SHP77 (cell line): ENCODE measurements at regions not wholly inside any gene's neighbourhood (a gene's known extent, or its start where the extent isn't known, plus 50 kb on each side); places are given as distances from the start of the nearest gene placed in this dataset.

Experiments
- DNase-seq, 2 experiments: peaks; one replicate each; lab custom pipeline; 2025; lab: John Stamatoyannopoulos, UW

GRCh38 chr15:93164409-93164808 is 75.4 kb upstream of the RGMA start:
- DNase-seq = no peak

DNA sequence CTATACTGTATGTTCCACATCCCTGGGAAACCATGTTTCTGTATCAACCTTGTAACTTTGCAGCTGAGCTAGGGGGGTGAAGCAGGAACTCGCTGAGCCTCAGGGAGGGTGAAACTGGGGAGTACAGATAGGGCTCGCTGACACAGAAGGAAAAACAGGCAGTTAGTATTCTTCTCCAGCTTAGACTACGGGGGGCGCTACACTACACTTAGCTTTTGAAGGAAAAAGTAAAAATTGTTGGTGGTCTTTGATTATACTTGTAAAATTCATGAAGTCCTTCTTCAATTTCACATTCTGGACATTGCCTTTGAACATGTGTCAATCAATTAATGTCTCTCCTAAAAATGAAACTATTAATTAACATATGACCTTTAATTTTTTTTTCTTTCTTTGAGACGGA is 73.5 kb upstream of the RGMA start:
- DNase-seq = no peak

DNA sequence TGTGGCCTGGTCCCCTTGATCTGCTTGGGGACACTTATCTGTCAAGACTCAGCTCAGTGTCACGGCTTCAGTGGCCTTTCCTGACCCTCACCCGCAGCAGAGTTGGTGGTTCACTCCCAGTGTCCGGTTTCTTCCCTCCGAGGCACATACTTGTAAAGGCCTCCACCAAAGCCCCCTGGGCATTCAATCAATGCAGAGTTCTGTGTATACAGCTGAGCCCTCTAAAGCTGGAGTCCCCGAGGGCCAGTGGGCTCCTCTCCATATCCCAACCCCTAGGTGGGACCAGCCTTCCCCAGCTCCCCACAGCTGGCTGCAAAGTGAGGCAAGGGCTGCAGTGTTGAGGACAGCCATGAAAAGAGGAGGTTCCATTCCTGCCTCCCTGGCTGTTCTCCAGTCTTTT is 70.9 kb upstream of the RGMA start:
- DNase-seq = no peak

DNA sequence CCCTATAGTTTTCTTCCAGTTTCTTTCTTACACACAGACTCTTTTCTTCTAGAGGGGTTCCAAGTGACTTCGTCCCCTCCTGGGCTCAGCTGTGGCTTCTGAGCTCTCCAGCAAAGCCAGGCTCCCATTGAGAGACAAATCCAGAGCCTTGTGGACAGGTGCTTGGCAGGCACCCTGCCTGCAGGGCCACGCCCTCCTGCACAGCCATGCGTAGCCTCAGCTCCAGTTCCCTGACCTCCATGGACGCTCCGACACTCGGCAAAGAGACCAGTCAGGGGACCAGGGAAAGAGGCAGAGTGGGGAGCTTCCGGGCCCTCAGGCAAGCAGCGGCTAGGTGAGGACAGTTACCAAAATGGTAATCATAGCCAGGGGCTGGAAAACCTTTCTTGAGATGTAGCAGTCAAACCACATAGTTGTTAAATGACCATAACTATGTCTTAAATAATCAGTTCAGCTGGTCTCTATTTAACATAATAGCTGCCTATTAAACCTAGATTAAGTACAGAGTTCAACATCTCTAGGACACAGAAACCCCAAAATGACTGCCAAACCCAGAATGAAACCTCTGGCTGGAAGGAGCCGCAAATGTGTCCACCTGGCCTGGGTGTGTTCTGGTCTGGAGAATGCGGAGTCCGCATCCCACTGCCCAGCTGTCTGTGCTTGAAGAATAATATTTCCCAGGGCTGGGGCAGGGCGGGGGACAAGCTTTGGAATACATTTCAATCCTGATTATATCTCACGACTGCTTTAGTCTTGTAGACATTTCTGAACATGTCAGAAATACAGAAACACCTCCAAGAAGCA is 69.3 kb upstream of the RGMA start:
- DNase-seq = no peak

DNA sequence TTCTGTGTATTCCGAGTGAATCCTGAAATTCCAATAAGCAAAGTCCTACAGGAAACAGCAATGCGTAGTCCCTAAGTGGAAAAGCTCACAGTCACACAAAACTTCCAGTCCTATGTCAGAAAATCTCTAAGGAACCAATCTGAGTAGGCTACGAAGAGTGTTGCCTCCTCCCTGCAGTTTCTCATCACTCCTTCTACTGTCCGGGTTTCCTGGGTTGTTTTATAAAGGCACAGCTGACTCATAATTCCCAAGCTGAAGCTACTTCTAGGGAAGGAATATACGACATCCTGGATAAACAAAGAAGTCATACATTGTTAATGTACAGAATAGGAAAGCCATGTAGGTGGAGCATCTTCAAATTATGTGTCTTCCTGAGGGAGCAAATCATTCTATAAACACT is 65.7 kb upstream of the RGMA start:
- no peak for DNase-seq

GRCh38 chr15:93152951-93153350 is 63.9 kb upstream of the RGMA start:
- DNase-seq = no peak

DNA sequence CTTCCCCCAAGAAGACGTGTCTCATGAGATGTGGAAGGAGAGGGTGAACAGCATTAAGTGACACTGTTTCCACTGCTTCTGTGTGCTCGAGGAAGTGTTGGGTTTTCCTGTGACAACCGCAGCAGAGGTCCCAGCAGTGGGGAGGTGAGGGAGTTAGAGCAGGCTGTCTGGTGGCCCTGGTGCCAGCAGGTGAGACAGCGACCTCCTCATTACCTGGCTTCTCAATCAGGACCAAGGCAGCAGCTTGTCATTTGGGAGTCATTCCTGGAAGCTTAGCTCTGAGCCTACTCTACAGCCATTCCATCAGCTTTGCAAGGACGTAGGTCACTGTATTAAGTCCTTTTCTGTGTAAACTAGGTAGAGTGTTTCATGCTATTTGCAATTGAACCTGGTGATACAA is 63.3 kb upstream of the RGMA start:
- DNase-seq = no peak

DNA sequence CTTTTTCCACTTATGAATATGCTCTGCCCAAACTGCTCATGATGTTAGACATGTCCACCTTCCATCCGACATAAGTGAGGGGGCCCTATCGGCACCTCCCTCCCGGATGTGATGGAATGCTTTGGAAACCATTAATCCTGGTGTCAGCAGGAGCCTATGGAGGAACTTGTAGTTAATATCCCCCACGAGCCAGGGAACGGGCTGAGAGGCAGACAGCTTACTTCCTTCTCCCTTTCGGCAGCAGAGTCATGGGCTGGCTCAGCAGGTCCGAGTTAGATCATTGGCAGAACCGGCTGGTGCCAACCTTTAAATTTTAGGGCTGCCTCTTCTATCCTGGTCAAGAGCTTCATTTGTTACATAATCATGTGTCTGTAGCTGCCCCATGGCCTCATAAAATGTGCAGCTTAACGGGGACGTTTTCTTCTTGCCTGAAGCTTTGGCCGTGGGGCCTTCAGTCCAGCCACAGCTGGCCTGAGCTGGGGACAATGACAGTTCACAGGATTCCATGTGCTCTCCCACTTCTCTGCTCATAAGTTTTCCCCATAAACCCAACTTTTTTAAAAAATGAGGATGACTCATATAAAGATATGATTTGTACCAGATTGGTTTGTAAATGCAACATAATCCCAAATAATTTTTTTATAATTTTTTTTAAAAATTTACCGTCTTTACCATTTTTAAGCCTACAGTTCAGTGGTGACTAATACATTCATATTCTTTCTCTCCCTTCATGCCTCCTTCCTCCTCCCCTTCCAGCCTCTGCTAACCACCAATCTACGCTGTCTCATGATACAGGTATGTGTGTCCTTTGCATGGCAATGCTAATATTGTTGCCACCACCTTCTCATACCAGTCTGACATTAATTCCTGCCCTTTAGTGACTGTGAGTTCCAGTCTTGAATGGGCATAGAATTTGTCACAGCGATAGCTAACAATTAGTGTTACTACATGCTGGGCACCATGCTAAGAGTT is 62.2 kb upstream of the RGMA start:
- no peak for DNase-seq

DNA sequence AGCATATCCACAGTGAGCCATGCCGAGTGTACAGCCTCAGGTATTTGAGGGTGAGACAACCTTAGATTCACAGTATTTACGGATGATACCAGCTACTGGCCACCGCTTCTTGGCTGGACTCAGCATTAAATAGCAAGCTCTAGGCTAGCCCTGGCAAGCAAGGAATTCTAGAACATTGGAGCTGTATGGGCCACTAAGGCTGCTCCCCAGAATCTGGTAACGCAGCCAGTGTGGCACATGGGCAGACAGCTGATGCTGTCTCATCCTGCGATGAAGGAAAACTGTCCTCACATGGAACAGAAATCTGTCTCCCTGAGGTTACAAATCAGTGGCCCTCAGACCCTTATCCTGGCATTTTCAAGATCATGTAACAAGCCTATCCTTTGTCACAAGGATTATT is 57.6 kb upstream of the RGMA start:
- DNase-seq = no peak

DNA sequence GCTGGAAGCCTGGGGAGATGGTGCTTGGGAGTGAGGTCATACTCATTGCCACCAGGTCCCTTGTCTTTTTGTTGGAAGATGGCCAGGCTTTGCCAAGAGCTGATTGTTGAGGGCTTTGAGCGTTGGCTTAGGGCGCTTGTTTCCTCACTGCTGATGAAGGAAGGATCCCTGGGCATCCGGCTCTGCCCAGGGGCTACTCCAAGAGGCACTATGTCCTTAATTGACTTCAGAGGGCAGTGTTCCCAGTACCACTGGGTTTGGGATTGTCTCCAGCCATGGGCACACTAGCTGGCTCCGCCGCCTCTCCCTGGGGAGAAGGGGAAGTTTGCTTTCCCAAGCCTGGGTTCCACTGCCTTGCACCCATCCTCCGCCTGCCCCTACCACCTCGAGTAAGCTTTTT is 57.2 kb upstream of the RGMA start:
- no peak for DNase-seq

GRCh38 chr15:93144463-93145236 is 55.6 kb upstream of the RGMA start:
- no peak for DNase-seq

GRCh38 chr15:93143186-93143585 is 54.2 kb upstream of the RGMA start:
- no peak for DNase-seq

GRCh38 chr15:93141371-93141794 is 52.4 kb upstream of the RGMA start:
- no peak for DNase-seq

DNA sequence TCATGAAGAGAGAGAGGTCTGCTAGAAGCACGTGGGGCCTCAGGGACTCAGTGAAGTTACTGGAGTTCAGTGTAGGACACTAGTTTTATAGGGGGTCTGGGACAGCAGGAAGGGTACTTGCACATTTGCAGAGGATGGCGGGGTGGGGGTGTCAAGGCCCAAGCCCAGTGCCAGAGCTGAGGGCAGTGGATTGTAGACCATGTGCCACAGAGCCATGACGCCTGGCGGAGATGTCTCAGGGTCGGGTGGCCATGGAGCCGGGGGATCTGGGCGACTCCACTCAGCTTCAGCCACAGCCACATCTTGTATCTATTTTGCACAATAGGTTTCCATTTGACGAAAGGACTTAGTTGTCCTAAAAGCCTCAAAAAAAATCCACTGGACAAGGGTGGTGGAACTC is 50.4 kb upstream of the RGMA start:
- DNase-seq = no peak

GRCh38 chr15:93138681-93139250 is 49.8 kb upstream of the RGMA start:
- DNase-seq = no peak
